ENCODE measurements at regions not wholly inside any gene's neighbourhood (a gene's known extent, or its start where the extent isn't known, plus 50 kb on each side); places are given as distances from the start of the nearest gene placed in this dataset.

- Histone ChIP-seq H3K36me3 (ENCODE audit: insufficient read depth, low read length) (no peaks in the 10 kb centered on the region), H3K27me3 (ENCODE audit: low read length) (no peaks in the 10 kb centered on the region), H3K27ac (ENCODE audit: low read length) (no peak overlapping the region), H3K79me2 (ENCODE audit: low read length) (no peaks in the 10 kb centered on the region), H3K4me1 (ENCODE audit: low read length) (no peaks in the 10 kb centered on the region), H4K20me1 (ENCODE audit: insufficient read depth, low read depth, low read length) (no peaks in the 10 kb centered on the region), H2AFZ (ENCODE audit: low read length) (no peak overlapping the region), H3K9me2 (replicated peaks; ENCODE audit: insufficient read depth, low read length) (no peaks in the 10 kb centered on the region), H3K4me2 (ENCODE audit: low read depth, low read length, poor library complexity, severe bottlenecking) (no peak overlapping the region), H3K4me3 (ENCODE audit: low read length) (no peak overlapping the region), H3K9me3 (ENCODE audit: low read length) (no peaks in the 10 kb centered on the region), H3K9ac (ENCODE audit: low read length) (no peak overlapping the region)
- no peak for DNase-seq
Observed at GRCh38 chr6:94350833-94351232, 931.5 kb upstream of the EPHA7 start.

- no peak for DNase-seq
- Histone ChIP-seq H2AFZ (ENCODE audit: low read length) (no peak overlapping the region), H3K79me2 (ENCODE audit: low read length) (no peaks in the 10 kb centered on the region)
Observed at GRCh38 chr6:94349227-94349626, 929.9 kb upstream of the EPHA7 start.

GRCh38 chr6:94344866-94345265 lies 925.5 kb upstream of the EPHA7 start:
- H3K36me3 ChIP-seq (ENCODE audit: insufficient read depth, low read length) = no peaks in the 10 kb centered on the region
- no peak overlapping the region for H3K9ac ChIP-seq (ENCODE audit: low read length)
- no peaks in the 10 kb centered on the region for H3K4me1 ChIP-seq (ENCODE audit: low read length)
- H3K27me3 ChIP-seq (ENCODE audit: low read length) = no peaks in the 10 kb centered on the region
- H3K27ac ChIP-seq (ENCODE audit: low read length) = no peak overlapping the region
- H3K9me3 ChIP-seq (ENCODE audit: low read length) = peaks cover 3% of the 10 kb centered on the region; the same call in 1 of the 2 replicates
- no peaks in the 10 kb centered on the region for H4K20me1 ChIP-seq (ENCODE audit: insufficient read depth, low read depth, low read length)
- no peak for DNase-seq
- H3K79me2 ChIP-seq (ENCODE audit: low read length) = no peaks in the 10 kb centered on the region
- no peak overlapping the region for H3K4me3 ChIP-seq (ENCODE audit: low read length)
- H3K9me2 ChIP-seq (replicated peaks; ENCODE audit: insufficient read depth, low read length) = no peaks in the 10 kb centered on the region
- no peak overlapping the region for H2AFZ ChIP-seq (ENCODE audit: low read length)
- H3K4me2 ChIP-seq (ENCODE audit: low read depth, low read length, poor library complexity, severe bottlenecking) = no peak overlapping the region

More at GRCh38 chr6:94349227-94349626, 929.9 kb upstream of the EPHA7 start:
- H4K20me1 ChIP-seq (ENCODE audit: insufficient read depth, low read depth, low read length) = no peaks in the 10 kb centered on the region
- H3K4me3 ChIP-seq (ENCODE audit: low read length) = no peak overlapping the region
- H3K4me1 ChIP-seq (ENCODE audit: low read length) = no peaks in the 10 kb centered on the region
- H3K9ac ChIP-seq (ENCODE audit: low read length) = no peak overlapping the region
- H3K9me3 ChIP-seq (ENCODE audit: low read length) = no peaks in the 10 kb centered on the region
- H3K36me3 ChIP-seq (ENCODE audit: insufficient read depth, low read length) = no peaks in the 10 kb centered on the region
- H3K9me2 ChIP-seq (replicated peaks; ENCODE audit: insufficient read depth, low read length) = no peaks in the 10 kb centered on the region
- H3K27me3 ChIP-seq (ENCODE audit: low read length) = no peaks in the 10 kb centered on the region
- H3K4me2 ChIP-seq (ENCODE audit: low read depth, low read length, poor library complexity, severe bottlenecking) = no peak overlapping the region
- no peak overlapping the region for H3K27ac ChIP-seq (ENCODE audit: low read length)

- no peak overlapping the region for H2AFZ ChIP-seq (ENCODE audit: low read length)
- no peaks in the 10 kb centered on the region for H4K20me1 ChIP-seq (ENCODE audit: insufficient read depth, low read depth, low read length)
- H3K27ac ChIP-seq (ENCODE audit: low read length) = no peak overlapping the region
- no peaks in the 10 kb centered on the region for H3K9me2 ChIP-seq (replicated peaks; ENCODE audit: insufficient read depth, low read length)
- no peak for DNase-seq
- H3K27me3 ChIP-seq (ENCODE audit: low read length) = no peaks in the 10 kb centered on the region
- peaks cover 3% of the 10 kb centered on the region; the same call in 1 of the 2 replicates for H3K9me3 ChIP-seq (ENCODE audit: low read length)
- H3K4me2 ChIP-seq (ENCODE audit: low read depth, low read length, poor library complexity, severe bottlenecking) = no peak overlapping the region
- H3K4me3 ChIP-seq (ENCODE audit: low read length) = no peak overlapping the region
- H3K36me3 ChIP-seq (ENCODE audit: insufficient read depth, low read length) = no peaks in the 10 kb centered on the region
- no peaks in the 10 kb centered on the region for H3K79me2 ChIP-seq (ENCODE audit: low read length)
- no peaks in the 10 kb centered on the region for H3K4me1 ChIP-seq (ENCODE audit: low read length)
- H3K9ac ChIP-seq (ENCODE audit: low read length) = no peak overlapping the region
Observed at GRCh38 chr6:94341173-94341572, 921.8 kb upstream of the EPHA7 start.

- H2AFZ ChIP-seq (ENCODE audit: low read length) = no peak overlapping the region
- no peaks in the 10 kb centered on the region for H4K20me1 ChIP-seq (ENCODE audit: insufficient read depth, low read depth, low read length)
- H3K4me3 ChIP-seq (ENCODE audit: low read length) = no peak overlapping the region
- H3K27ac ChIP-seq (ENCODE audit: low read length) = no peak overlapping the region
- H3K4me1 ChIP-seq (ENCODE audit: low read length) = no peaks in the 10 kb centered on the region
- DNase-seq = peak; percentile 66
- H3K36me3 ChIP-seq (ENCODE audit: insufficient read depth, low read length) = no peaks in the 10 kb centered on the region
- no peaks in the 10 kb centered on the region for H3K79me2 ChIP-seq (ENCODE audit: low read length)
- no peak overlapping the region for H3K9ac ChIP-seq (ENCODE audit: low read length)
- no peaks in the 10 kb centered on the region for H3K27me3 ChIP-seq (ENCODE audit: low read length)
- H3K9me2 ChIP-seq (replicated peaks; ENCODE audit: insufficient read depth, low read length) = no peaks in the 10 kb centered on the region
- H3K9me3 ChIP-seq (ENCODE audit: low read length) = no peaks in the 10 kb centered on the region
- no peak overlapping the region for H3K4me2 ChIP-seq (ENCODE audit: low read depth, low read length, poor library complexity, severe bottlenecking)
Observed at GRCh38 chr6:94323853-94324252, 904.5 kb upstream of the EPHA7 start.

GRCh38 chr6:94300424-94301144 lies 881.2 kb upstream of the EPHA7 start:
- Histone ChIP-seq H3K9ac (ENCODE audit: low read length) (no peak overlapping the region), H3K9me3 (ENCODE audit: low read length) (0 out of 2 replicates have a peak, but pooled peaks cover 5% of the 10 kb centered on the region), H2AFZ (ENCODE audit: low read length) (no peak overlapping the region), H3K4me2 (ENCODE audit: low read depth, low read length, poor library complexity, severe bottlenecking) (no peak overlapping the region), H3K27ac (ENCODE audit: low read length) (no peak overlapping the region), H3K36me3 (ENCODE audit: insufficient read depth, low read length) (no peaks in the 10 kb centered on the region), H3K9me2 (replicated peaks; ENCODE audit: insufficient read depth, low read length) (no peaks in the 10 kb centered on the region), H3K4me1 (ENCODE audit: low read length) (no peaks in the 10 kb centered on the region), H3K79me2 (ENCODE audit: low read length) (no peaks in the 10 kb centered on the region), H4K20me1 (ENCODE audit: insufficient read depth, low read depth, low read length) (no peaks in the 10 kb centered on the region), H3K27me3 (ENCODE audit: low read length) (no peaks in the 10 kb centered on the region), H3K4me3 (ENCODE audit: low read length) (no peak overlapping the region)
- DNase-seq = no peak

- no peaks in the 10 kb centered on the region for H4K20me1 ChIP-seq (ENCODE audit: insufficient read depth, low read depth, low read length)
- H3K4me2 ChIP-seq (ENCODE audit: low read depth, low read length, poor library complexity, severe bottlenecking) = no peak overlapping the region
- H3K79me2 ChIP-seq (ENCODE audit: low read length) = no peaks in the 10 kb centered on the region
- no peak overlapping the region for H3K27ac ChIP-seq (ENCODE audit: low read length)
- H3K4me1 ChIP-seq (ENCODE audit: low read length) = no peaks in the 10 kb centered on the region
- peaks cover 13% of the 10 kb centered on the region for H3K9me3 ChIP-seq (ENCODE audit: low read length)
- H3K36me3 ChIP-seq (ENCODE audit: insufficient read depth, low read length) = no peaks in the 10 kb centered on the region
- H3K27me3 ChIP-seq (ENCODE audit: low read length) = no peaks in the 10 kb centered on the region
- H3K9me2 ChIP-seq (replicated peaks; ENCODE audit: insufficient read depth, low read length) = no peaks in the 10 kb centered on the region
- H2AFZ ChIP-seq (ENCODE audit: low read length) = no peak overlapping the region
- H3K4me3 ChIP-seq (ENCODE audit: low read length) = no peak overlapping the region
- H3K9ac ChIP-seq (ENCODE audit: low read length) = no peak overlapping the region
- DNase-seq = no peak
Observed at GRCh38 chr6:94289131-94289530, 869.8 kb upstream of the EPHA7 start.

- Histone ChIP-seq H3K9me2 (replicated peaks; ENCODE audit: insufficient read depth, low read length) (no peaks in the 10 kb centered on the region), H4K20me1 (ENCODE audit: insufficient read depth, low read depth, low read length) (no peaks in the 10 kb centered on the region), H2AFZ (ENCODE audit: low read length) (no peak overlapping the region), H3K4me1 (ENCODE audit: low read length) (no peaks in the 10 kb centered on the region), H3K9ac (ENCODE audit: low read length) (no peak overlapping the region), H3K27ac (ENCODE audit: low read length) (no peak overlapping the region), H3K4me3 (ENCODE audit: low read length) (no peak overlapping the region), H3K4me2 (ENCODE audit: low read depth, low read length, poor library complexity, severe bottlenecking) (no peak overlapping the region), H3K79me2 (ENCODE audit: low read length) (no peaks in the 10 kb centered on the region), H3K9me3 (ENCODE audit: low read length) (no peaks in the 10 kb centered on the region), H3K36me3 (ENCODE audit: insufficient read depth, low read length) (no peaks in the 10 kb centered on the region), H3K27me3 (ENCODE audit: low read length) (no peaks in the 10 kb centered on the region)
- no peak for DNase-seq
Observed at GRCh38 chr6:94278146-94278545, 858.8 kb upstream of the EPHA7 start.

Measured in Karpas-422 (cell line).